ENCODE measurements at regions not wholly inside any gene's neighbourhood (a gene's known extent, or its start where the extent isn't known, plus 50 kb on each side); places are given as distances from the start of the nearest gene placed in this dataset.

GRCh38 chr15:27656296-27656987 is 442.7 kb downstream of the OCA2 start:
- no peak for DNase-seq
- no peak overlapping the region for H3K27ac ChIP-seq
- no peaks in the 10 kb centered on the region for H3K36me3 ChIP-seq
- H3K9me3 ChIP-seq, result no peaks in the 10 kb centered on the region
- TF ChIP-seq POLR2A (IDR thresholded peaks at IDR 0.05) (no peak), CTCF (IDR thresholded peaks at IDR 0.05) (no peak)
- H3K27me3 ChIP-seq, result no peaks in the 10 kb centered on the region
- intact Hi-C loops (cut with DNase I), result no loop called here
- no peak overlapping the region for H3K4me3 ChIP-seq (replicated peaks in 1 of 3)
- H3K4me1 ChIP-seq, result no peaks in the 10 kb centered on the region
- WGBS, 2 donors, result 94 to 97% methylated on average over 15 to 18 of the region's 29 CpGs

GRCh38 chr15:27655056-27655455 is 444.1 kb downstream of the OCA2 start:
- H3K27me3 ChIP-seq, result no peaks in the 10 kb centered on the region
- TF ChIP-seq POLR2A (IDR thresholded peaks at IDR 0.05), result no peak
- no peak for TF ChIP-seq CTCF (IDR thresholded peaks at IDR 0.05)
- no peaks in the 10 kb centered on the region for H3K36me3 ChIP-seq
- intact Hi-C loops (cut with DNase I), result no loop called here
- H3K4me3 ChIP-seq (replicated peaks in 1 of 3), result no peak overlapping the region
- H3K9me3 ChIP-seq, result no peaks in the 10 kb centered on the region
- 82 to 85% methylated on average over 4 of the region's 4 CpGs for WGBS, 2 donors
- DNase-seq, result no peak
- H3K4me1 ChIP-seq, result no peaks in the 10 kb centered on the region
- H3K27ac ChIP-seq, result no peak overlapping the region

- no peak overlapping the region for H3K4me3 ChIP-seq (replicated peaks in 1 of 3)
- no peak overlapping the region for H3K27ac ChIP-seq
- intact Hi-C loops (cut with DNase I), result no loop called here
- no peak for DNase-seq
- no peaks in the 10 kb centered on the region for H3K4me1 ChIP-seq
- H3K36me3 ChIP-seq, result no peaks in the 10 kb centered on the region
- H3K27me3 ChIP-seq, result no peaks in the 10 kb centered on the region
- H3K9me3 ChIP-seq, result no peaks in the 10 kb centered on the region
- TF ChIP-seq CTCF (IDR thresholded peaks at IDR 0.05) (no peak), POLR2A (IDR thresholded peaks at IDR 0.05) (no peak)
- 69 to 72% methylated on average over 2 of the region's 2 CpGs for WGBS, 2 donors
Observed at GRCh38 chr15:27650244-27650643, 448.9 kb downstream of the OCA2 start.

GRCh38 chr15:27648359-27648758 is 450.8 kb downstream of the OCA2 start:
- Histone ChIP-seq H3K9me3 (no peaks in the 10 kb centered on the region), H3K4me3 (replicated peaks in 1 of 3) (no peak overlapping the region), H3K27ac (no peak overlapping the region), H3K4me1 (no peaks in the 10 kb centered on the region), H3K27me3 (no peaks in the 10 kb centered on the region), H3K36me3 (no peaks in the 10 kb centered on the region)
- intact Hi-C loops (cut with DNase I), result no loop called here
- TF ChIP-seq POLR2A (IDR thresholded peaks at IDR 0.05) (no peak), CTCF (IDR thresholded peaks at IDR 0.05) (no peak)
- 81 to 91% methylated on average over 4 of the region's 4 CpGs for WGBS, 2 donors
- DNase-seq, result no peak

GRCh38 chr15:27646531-27646930 is 452.6 kb downstream of the OCA2 start:
- Histone ChIP-seq H3K27me3 (no peaks in the 10 kb centered on the region), H3K9me3 (no peaks in the 10 kb centered on the region), H3K4me1 (no peaks in the 10 kb centered on the region), H3K27ac (no peak overlapping the region), H3K36me3 (no peaks in the 10 kb centered on the region), H3K4me3 (replicated peaks in 1 of 3) (no peak overlapping the region)
- DNase-seq, result no peak
- 47 to 88% methylated on average over 6 of the region's 6 CpGs for WGBS, 2 donors
- TF ChIP-seq CTCF (IDR thresholded peaks at IDR 0.05) (no peak), POLR2A (IDR thresholded peaks at IDR 0.05) (no peak)
- intact Hi-C loops (cut with DNase I), result no loop called here

Measured in thyroid gland (tissue), 4 donors.